CD4-positive, alpha-beta T cell treated with Interleukin-15 for 4 hours (primary cell): ENCODE measurements at regions not wholly inside any gene's neighbourhood (a gene's known extent, or its start where the extent isn't known, plus 50 kb on each side); places are given as distances from the start of the nearest gene placed in this dataset.
"Not testable (repeated sequence)": the region's sequence is repeated elsewhere in the genome, so short reads cannot be mapped to it uniquely, and the experiment has no call there.

Experiments used
- DNase-seq: peaks from one replicate; pipeline ENCODE4 v3.0.0-alpha.2; 2020; ENCODE audit warnings: low spot score

DNA sequence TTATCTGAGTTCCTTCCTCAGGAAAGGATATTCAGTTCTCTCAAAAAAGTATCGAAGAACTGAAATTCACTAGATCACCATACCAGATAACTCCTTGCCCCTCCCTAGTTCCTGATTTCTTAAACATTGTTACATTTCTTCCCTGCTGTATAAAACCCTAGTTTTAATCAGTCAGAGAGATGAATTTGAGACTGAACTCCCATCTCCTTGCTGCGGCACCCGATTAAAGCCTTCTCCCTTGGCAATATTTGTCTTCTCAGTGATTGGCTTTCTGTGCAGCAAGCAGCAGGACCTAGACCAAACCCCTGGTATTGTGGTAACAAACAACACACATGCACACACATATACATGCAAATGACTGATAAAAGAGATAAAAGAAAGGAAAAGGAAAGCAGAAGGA lies 1364.6 kb upstream of the GJE1 start:
- no peak for DNase-seq

DNA sequence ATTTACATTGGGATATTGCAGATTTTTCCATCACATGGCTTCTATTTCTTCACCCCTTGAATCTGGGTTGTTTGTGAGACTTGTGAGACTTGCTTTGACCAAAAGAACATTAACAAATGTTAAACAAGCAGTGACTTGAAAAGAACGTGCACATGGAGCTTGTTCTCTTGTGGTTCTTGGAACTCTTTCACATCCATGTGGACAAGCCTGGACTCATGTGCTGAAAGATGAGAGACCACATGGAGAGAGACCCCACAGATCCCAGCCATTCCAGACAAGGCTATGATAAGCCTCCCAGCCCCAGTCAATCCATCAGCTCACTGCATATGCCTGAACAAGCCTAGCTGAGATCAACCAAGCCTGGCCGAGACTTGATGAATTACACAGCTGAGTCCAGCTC lies 1365.7 kb upstream of the GJE1 start:
- no peak for DNase-seq

DNA sequence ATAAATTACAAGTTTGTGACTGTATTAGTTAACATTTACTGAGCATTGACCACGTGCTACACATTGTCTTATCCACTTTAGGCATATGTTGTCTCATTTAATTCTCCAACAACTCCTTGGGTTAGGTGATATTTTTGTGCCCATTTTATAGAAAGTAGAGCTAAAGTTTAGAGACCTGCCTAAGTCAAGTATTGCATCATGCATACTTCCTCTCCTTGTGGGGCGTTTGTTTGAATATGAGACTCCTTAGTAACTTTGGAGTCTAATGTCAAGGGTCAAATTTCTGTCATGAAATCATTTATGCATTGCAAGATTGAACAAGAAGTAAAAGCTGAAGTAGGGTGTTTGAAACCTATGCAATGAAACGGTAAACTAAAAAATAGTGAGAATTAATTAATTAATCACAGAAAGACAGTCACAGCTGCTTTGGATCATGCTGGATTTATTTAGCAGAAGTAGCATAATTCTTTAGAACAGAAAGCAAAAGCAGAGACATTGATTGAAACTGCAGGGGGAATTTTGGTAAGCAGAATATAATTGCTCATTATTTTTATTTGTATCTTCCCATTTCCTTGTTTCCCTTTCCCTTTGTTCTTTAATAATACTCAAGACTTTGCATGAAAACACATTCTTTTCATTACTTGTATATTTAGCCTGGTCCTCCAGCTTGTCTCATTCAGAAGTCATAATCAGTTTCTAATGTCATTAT lies 1374.4 kb upstream of the GJE1 start:
- DNase-seq: no peak

DNA sequence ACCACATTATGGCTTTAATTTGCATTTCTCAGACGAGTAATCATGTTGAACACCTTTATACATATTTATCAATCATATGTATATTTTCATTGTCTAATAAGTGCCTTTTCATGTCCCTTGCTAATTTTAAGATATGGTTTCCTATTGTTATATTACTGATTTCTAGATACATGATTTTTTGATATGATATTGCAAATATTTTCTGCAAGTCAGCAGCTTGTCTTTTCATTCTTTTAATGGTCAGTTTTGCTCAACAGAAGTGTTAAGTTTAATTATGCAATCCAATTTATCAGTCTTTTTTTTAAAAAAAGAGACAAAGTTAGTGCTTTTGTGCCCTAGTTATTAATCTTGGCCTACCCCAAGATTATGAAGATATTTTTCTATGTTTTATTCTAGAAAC lies 1377.8 kb upstream of the CITED2 start:
- DNase-seq: no peak

DNA sequence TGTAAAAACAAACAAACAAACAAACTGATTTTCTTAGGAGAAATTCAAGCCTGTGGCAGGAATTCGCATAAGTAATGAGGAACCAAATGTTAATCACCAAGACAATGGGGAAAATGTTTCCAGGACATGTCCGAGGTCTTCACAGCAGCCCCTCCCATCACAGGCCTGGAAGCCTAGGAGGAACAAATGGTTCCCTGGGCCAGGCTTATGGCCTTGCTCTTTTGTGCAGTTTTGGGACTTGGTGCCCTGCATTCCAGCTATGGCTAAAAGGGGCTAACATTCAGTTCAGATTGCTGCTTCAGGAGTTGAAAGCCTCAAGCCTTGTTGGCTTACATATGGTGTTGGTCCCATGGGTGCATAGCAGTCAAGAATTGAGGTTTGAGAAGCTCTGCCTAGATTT lies 1372.7 kb upstream of the CITED2 start:
- DNase-seq: no peak

DNA sequence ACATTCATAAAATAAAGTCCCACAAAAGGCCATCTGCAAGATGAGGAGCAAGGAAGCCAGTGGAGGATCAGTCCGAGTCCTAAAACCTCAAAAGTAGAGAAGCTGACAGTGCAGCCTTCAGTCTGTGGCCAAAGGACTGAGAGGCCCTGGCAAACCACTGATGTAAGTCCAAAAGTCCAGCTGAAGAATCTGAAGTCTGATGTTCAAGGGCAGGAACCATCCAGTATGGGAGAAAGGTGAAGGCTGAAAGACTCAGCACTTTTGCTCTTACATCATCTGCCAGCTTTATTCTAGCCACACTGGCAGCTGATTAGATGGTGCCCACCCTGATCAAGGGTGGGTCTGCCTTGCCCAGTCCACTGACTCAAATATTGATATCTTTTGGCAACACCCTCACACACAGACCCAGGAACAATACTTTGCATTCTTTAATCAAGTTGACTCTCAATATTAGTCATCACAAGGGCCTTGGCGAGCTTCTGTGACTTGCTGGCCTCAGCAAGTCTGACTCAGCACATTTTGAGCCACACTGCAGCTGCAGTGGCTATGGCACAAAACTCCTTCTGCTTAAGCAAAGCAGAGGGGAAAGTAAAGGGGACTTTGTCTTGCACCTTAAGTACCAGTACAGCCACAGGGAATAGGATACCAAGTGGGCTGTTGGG lies 1370.3 kb upstream of the CITED2 start:
- no peak for DNase-seq

DNA sequence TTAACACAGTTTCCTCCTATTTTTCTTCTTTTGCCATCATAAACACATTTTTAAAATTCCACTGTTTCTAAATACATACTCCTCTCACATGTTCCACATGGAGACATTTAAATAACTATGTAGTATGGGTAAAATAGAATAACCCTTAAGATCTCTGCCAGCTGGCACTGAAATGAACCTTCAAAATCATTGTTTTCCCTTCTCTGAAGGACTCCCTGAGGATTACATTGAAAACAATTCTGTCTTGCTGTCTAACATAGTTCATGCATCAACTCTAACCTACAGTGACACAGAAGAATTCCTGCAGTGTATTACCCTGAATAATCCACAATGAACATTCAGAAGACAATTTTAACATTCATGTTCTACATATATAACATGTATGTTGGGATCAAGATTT lies 1361.8 kb upstream of the CITED2 start:
- DNase-seq: no peak

DNA sequence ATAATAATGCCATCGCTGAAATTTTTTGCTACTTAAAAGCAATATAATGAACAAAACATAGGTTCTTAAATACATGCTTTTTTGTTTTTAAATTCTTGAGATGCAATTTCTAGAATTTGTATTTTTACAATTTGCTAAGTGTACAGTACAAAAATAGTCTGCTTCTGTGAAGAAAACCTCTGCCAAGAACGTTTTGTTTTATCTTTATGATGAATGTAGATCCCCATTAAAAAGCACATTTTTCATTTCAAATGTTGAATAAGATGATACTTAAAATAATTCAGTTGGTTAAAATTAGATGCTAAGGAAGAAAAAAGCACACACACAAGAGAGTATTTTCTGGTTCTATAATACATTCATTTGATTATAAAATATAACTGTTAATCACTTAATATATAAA lies 1358.5 kb upstream of the CITED2 start:
- no peak for DNase-seq

DNA sequence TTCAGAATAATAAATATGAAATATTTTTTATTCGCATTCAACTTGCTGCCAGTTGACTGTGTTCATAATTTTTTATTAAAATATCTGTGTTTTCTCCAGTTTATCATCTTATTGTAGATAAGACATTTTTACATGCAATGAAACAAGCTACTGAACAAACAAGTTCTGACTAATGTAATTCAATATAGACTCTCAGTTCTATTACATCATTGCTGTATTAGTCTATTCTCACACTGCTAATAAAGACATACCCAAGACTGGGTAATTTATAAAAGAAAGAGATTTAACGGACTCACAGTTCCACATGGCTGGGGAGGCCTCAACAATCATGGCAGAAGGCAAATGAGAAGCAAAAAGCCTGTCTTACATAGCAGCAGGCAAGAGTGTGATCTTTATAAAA lies 1357.7 kb upstream of the CITED2 start:
- DNase-seq: no peak

DNA sequence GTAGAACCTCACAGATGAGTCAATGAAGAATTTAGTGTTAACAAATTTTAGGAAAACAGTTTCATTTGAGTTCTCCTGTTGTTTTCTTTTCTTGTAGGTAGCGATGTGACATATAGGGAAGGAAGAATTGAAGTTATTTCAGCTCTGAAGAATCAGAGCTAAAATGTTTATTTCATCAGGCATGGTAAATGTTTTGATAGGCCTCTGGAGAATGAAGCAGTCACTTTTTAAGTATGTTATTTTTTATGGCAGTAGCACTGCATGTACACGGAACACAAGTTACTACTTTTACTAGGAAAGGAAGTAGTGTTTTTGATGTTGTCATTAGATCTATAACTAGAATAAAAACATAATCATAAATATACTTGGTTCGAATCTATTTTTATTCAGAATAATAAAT lies 1357.3 kb upstream of the CITED2 start:
- DNase-seq: no peak

DNA sequence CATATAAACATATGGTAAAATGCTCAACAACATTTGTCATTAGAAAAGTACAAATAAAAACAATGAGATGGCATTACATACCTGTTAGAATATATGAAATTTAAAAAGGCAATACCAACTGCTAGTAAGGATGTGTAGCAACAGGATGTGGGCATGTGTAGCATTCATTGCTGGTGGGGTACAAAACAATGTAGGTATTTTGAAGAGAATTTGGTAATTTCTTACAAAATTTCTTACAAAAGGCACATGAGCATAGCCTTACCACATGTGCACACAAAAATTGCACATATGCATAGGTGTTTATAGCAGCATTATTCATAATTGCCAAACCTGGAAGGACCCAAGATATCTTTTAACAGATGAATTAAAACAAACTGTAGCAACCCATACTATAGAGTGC lies 1355.1 kb upstream of the CITED2 start:
- no peak for DNase-seq

DNA sequence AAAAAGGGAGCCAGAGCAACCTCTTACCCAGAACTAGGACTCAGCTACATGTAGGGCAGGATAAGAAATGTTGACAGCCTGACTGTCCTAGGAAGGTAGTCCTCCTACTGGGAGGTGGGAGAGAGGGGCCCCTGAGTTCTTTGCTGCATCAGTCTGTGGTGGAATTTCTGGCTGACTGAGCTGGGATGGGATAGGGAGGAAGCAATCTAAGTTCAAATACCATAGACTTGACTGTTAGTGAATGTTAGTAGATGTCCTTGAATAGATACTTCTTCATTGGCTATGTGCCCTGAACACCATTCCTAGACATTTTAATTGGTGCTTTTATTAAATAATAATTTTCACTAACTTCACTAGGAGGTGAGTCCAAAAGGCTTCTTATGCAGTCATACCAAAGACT lies 1343.6 kb upstream of the CITED2 start:
- DNase-seq: no peak

DNA sequence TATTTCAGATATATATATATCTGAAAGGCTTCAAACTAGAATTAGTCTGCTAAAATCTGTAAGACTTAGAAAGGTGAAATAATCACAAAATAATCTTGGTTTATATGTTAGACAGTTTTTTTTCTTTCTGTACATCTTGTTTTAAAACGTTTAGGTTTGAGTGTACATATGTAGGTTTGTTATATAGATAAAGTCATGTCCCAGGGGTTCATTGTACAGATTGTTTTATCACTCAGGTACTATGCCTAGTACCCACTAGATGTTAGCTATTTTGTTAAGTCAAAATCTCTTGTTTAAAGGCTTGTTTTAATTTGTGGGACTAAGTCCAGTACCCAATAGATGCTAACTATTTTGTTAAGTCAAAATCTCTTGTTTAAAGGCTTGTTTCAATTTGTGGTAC lies 1339.0 kb upstream of the CITED2 start:
- no peak for DNase-seq

DNA sequence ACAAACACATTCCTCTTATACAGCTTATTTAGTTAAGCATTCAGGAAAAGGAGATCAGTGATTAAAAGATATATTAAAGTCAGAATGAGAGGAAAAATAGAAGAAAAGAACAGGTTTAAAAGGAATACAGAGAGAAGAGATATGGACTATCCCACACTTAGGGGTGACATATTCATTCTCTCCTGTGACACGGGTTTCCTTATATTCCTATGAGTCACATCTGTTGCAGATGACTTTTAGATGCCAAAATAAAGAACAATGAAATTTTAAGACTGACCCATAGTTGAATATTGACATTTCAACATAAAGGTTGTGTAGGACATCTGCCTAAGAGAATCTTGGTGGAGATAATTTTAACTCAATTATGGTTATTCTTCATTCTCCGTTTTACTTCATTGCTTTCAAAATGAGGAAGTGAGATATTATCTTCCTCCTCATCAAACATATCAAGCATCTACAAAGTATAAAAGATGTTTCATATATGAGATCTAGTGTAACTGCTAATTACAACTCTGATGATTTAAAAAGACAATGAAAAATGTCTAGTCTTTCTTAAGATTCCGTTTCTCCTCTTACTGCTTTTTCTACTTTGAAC lies 1336.7 kb upstream of the CITED2 start:
- DNase-seq: no peak

DNA sequence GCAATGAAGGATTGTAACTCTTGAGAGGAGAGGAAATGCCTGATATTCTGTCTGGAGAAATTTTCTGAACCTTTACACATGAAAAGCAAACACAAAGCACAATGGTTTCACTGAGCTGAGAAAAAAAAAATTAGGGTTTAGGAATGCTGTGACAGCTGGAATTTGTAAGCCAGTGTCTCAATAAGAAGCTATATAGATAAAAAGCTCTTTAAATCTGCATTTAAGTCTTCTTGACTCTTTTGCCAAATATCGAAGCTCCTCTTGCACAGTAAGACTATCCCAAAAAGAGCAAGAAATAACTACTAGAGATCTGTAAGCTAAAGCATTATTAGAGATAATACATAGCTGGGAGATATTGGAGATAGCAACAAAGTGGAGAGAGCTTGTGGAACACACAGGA lies 1334.0 kb upstream of the CITED2 start:
- no peak for DNase-seq

DNA sequence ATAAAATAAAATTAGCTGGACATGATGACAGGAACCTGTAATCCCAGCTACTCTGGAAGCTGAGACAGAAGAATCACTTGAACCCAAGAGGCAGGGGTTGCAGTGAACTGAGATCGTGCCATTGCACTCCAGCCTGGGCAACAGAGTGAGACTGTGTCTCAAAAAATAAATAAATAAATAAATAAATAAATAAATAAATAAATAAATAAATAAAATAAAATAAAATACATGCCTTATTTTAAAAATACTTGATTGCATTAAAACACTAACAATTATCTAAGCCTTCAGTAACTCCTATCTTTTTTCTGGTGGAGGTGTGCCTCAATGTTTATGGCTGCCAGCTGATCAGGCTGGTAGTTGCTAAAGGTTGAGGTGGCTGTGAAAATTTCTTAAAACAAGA lies 1329.6 kb upstream of the CITED2 start:
- not testable (repeated sequence) for DNase-seq

DNA sequence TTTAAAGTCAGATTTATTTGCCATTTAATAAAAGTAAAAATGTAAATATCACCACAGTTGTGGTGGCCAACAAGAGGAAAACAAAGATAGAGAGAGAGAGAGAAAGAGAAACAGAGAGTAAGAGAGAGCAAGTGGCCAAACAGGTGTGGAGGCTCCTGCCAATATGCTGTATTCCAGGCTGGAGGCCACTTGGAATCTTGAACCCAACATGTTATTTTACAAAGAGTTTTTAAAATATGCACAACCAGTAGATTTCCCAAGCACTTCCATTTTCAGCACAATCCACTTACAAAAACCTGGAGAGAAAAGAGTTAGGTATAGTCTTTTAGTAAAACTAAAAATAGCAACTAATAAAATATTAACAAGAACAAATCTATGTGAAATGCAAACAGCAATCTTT lies 1323.1 kb upstream of the CITED2 start:
- no peak for DNase-seq

DNA sequence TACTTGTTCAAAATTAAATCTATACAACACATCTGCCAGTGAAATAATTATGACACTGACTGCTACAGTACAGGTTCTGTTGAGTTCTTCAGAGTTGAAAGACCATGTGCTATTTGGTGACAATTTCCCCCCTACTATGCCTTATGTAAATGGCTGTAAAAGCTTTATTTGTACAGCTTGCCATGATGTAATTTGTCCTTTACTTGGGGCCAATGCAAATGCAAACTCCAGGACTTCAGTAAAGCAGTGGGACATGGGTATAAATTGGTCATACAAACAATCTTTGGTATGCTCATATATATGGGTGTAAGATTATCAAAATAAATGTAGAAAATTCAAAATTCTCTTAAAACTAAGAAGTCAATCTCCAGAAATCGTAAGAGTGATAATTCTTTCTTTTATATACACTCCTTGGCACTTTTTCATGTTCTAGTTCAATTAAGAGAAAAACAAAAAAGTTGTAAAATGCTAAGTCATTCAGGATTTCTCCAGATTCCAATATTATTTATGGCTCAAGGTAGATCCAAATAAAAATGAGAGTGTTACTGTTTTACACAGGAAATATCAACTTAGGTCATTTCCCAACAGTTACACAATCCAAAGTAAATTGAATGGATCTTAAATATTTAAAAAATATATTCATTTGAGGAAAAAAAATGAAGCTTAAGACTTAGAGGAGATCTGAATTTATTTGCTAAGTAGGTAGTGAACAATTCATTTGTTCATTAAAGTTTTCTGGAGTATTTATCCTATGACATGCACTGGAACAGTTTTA lies 1310.5 kb upstream of the CITED2 start:
- no peak for DNase-seq

DNA sequence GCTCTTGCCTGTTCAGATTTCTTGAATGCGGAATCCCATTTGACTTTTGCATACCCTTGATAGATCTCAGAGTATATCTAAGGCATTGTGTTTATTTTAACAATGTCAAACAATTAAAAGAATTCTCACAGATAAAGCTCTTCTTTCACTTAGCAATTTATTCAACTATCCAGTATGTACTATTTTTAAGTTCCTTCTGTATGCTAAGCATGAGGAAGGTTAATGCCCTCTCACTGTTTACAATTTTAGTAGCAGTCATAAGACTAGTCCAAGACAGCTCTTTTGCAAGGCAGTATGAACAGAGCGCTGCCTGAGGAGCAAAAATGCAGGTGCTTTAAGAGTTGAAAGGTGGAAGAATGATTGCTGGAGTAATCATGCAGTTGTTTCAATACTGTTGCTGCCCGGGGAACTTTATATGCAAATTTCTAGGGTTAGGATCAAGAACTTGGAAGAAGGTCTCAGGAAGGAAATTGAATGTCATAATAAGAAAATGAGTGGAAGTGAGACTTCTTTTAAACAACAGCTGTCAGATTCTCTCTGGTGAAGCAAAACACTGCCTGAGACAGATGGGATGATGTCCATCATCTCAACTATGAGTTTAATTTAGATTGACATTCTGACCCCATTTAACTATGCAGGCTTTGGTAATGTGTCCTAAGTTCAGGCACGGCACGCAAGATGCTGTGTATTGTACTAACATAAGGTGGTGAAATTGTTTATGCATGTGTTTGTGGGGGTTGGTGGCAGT lies 1303.5 kb upstream of the CITED2 start:
- DNase-seq: no peak

DNA sequence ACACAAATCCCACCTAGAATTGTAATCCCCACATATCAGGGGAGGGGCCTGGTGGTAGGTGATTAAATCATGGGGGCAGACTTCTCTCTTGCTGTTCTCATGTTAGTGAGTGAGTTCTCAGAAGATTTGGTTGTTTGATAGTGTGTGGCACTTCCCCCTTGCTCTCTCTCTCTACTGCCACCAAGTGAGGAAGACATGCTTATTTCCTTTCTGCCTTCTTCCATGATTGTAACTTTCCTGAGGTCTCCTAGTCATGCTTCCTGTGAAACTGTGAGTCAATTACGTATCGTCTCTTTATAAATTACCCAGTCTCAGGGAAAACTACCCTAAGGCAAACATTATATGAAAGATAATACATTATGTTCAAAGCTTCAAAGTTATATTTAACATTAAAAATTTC lies 1297.5 kb upstream of the CITED2 start:
- no peak for DNase-seq

DNA sequence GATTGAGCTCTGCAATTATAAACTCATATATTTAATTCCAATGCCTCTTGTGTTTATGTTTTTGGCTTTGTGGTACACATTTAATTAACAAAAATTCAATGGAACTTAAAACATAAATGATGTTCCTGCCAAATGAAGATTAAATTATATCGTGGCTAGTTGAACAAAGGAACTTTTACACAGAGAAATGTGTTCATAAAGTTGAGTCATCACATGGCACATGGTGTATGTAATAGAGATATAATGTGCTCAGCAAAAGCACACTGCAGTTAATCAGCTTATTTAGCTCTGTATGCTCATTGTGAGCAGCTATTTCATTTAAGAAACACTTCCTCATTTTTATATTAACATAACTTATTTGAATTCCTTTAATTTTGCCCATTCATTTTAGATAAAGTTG lies 1295.6 kb upstream of the CITED2 start:
- no peak for DNase-seq

DNA sequence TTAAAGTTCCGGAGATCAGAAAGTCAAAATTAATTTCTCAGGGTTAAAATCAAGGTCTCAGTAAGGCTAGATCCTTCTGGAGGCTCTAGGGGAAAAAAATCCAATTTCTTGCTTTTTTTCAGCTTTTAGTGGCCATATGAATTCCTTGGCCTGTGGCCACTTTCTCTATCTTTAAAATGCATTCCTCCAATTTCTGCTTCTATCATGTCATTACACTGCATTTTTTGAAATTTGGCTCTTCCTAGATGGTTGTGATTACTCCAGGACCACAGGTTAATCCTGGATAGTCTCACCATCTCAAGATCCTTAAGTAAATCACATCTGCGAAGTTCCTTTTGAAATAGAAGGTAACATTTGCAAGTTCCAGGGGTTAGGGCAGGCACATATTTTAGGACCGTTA lies 1294.9 kb upstream of the CITED2 start:
- DNase-seq: no peak
